HG02642 (cell line): ENCODE measurements at regions not wholly inside any gene's neighbourhood (a gene's known extent, or its start where the extent isn't known, plus 50 kb on each side); places are given as distances from the start of the nearest gene placed in this dataset.

ENCODE experiments used
- ATAC-seq: cut with Tn5 transposase; IDR thresholded peaks from one replicate; pipeline ENCODE4 v1.9.1; 2021; ENCODE audit warnings: mild to moderate bottlenecking; ENCODE audit not compliant: unreplicated experiment, poor library complexity

- no peak for ATAC-seq
Measured at GRCh38 chr4:107122736-107123135, 86.6 kb upstream of the DKK2 start.

GRCh38 chr4:107120661-107121060, 84.5 kb upstream of the DKK2 start:
- no peak for ATAC-seq

- ATAC-seq, result no peak
Measured at GRCh38 chr4:107117726-107118125, 81.6 kb upstream of the DKK2 start.

GRCh38 chr4:107115185-107115847, 79.2 kb upstream of the DKK2 start:
- no peak for ATAC-seq

DNA sequence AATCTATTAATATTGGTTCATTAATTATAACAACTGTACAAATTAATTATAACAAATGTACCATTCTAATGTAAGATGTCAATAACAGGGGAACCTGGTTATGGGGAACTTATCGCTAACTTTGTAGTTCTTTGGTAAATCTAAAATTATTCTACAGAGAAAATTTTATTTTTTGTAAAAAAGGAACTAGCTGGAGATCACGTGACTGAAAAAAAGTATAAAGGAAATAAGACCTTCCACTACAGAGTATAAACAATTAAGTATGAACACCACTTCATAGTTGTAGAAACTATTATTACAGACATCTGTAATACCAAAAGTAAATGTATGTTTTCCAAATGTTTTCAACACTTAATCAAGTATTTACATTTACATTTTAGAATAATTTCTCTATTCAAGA, 77.9 kb upstream of the DKK2 start:
- no peak for ATAC-seq

- ATAC-seq, result no peak
Measured at GRCh38 chr4:107098401-107098800, 62.3 kb upstream of the DKK2 start.

- no peak for ATAC-seq
Measured at GRCh38 chr4:107094976-107095375, 58.9 kb upstream of the DKK2 start.

- no peak for ATAC-seq
Measured at GRCh38 chr4:107094332-107094731, 58.2 kb upstream of the DKK2 start.
